ENCODE measurements at regions not wholly inside any gene's neighbourhood (a gene's known extent, or its start where the extent isn't known, plus 50 kb on each side); places are given as distances from the start of the nearest gene placed in this dataset.

GRCh38 chr3:176690083-176690869 is 507.0 kb downstream of the TBL1XR1 start:
- no peak for DNase-seq (ENCODE audit: low read depth)
- CTCF ChIA-PET, result no interaction called here
- Histone ChIP-seq H3K36me3 (ENCODE audit: control insufficient read depth, insufficient read depth, low read length) (no peaks in the 10 kb centered on the region), H3K27me3 (ENCODE audit: control insufficient read depth, insufficient read depth, low read length) (no peaks in the 10 kb centered on the region), H3K4me3 (ENCODE audit: low read depth, low read length) (no peak overlapping the region)
- no peak for TF ChIP-seq CTCF (IDR thresholded peaks at IDR 0.05; ENCODE audit: insufficient read depth, low read depth, low read length)
- POLR2A ChIA-PET, result no interaction called here

- POLR2A ChIA-PET, result no interaction called here
- no peak for TF ChIP-seq CTCF (IDR thresholded peaks at IDR 0.05; ENCODE audit: insufficient read depth, low read depth, low read length)
- CTCF ChIA-PET, result no interaction called here
- DNase-seq (ENCODE audit: low read depth), result no peak
- H3K4me3 ChIP-seq (ENCODE audit: low read depth, low read length), result no peak overlapping the region
- H3K27me3 ChIP-seq (ENCODE audit: control insufficient read depth, insufficient read depth, low read length), result no peaks in the 10 kb centered on the region
- H3K36me3 ChIP-seq (ENCODE audit: control insufficient read depth, insufficient read depth, low read length), result no peaks in the 10 kb centered on the region
Measured at GRCh38 chr3:176687754-176688153, 509.5 kb downstream of the TBL1XR1 start.

- POLR2A ChIA-PET, result no interaction called here
- CTCF ChIA-PET, result interaction anchor here (1.3 kb wide), 1 partner anchor 10 kb away, joined by 4 read pairs; no protein-coding TSS in a partner anchor
- Histone ChIP-seq H3K27me3 (ENCODE audit: control insufficient read depth, insufficient read depth, low read length) (no peaks in the 10 kb centered on the region), H3K4me3 (ENCODE audit: low read depth, low read length) (no peak overlapping the region), H3K36me3 (ENCODE audit: control insufficient read depth, insufficient read depth, low read length) (no peaks in the 10 kb centered on the region)
- TF ChIP-seq CTCF (IDR thresholded peaks at IDR 0.05; ENCODE audit: insufficient read depth, low read depth, low read length), result no peak
- DNase-seq (ENCODE audit: low read depth), result no peak
Measured at GRCh38 chr3:176683382-176683781, 513.9 kb downstream of the TBL1XR1 start.

- peak; percentile 10 for DNase-seq (ENCODE audit: low read depth)
- Histone ChIP-seq H3K4me3 (ENCODE audit: low read depth, low read length) (no peak overlapping the region), H3K27me3 (ENCODE audit: control insufficient read depth, insufficient read depth, low read length) (no peaks in the 10 kb centered on the region), H3K36me3 (ENCODE audit: control insufficient read depth, insufficient read depth, low read length) (no peaks in the 10 kb centered on the region)
- ChIA-PET POLR2A (no interaction called here), CTCF (interaction anchor here (0.6 to 1.9 kb wide), 8 partner anchors 10 to 1721 kb away, joined by 3 to 11 read pairs (median 4); no protein-coding TSS in a partner anchor)
- peak; percentile 36 for TF ChIP-seq CTCF (IDR thresholded peaks at IDR 0.05; ENCODE audit: insufficient read depth, low read depth, low read length)
Measured at GRCh38 chr3:176663837-176664831, 533.1 kb downstream of the TBL1XR1 start.

GRCh38 chr3:176663387-176663786 is 533.9 kb downstream of the TBL1XR1 start:
- no peak for TF ChIP-seq CTCF (IDR thresholded peaks at IDR 0.05; ENCODE audit: insufficient read depth, low read depth, low read length)
- DNase-seq (ENCODE audit: low read depth), result peak; percentile 8

More at GRCh38 chr3:176663387-176663786, 533.9 kb downstream of the TBL1XR1 start:
- no peaks in the 10 kb centered on the region for H3K27me3 ChIP-seq (ENCODE audit: control insufficient read depth, insufficient read depth, low read length)
- no peak overlapping the region for H3K4me3 ChIP-seq (ENCODE audit: low read depth, low read length)
- ChIA-PET CTCF (no interaction called here), POLR2A (no interaction called here)
- no peaks in the 10 kb centered on the region for H3K36me3 ChIP-seq (ENCODE audit: control insufficient read depth, insufficient read depth, low read length)
